Erythroblast (primary cell): ENCODE measurements at regions not wholly inside any gene's neighbourhood (a gene's known extent, or its start where the extent isn't known, plus 50 kb on each side); places are given as distances from the start of the nearest gene placed in this dataset.

Experiments used
- GATA1 ChIP-seq: IDR thresholded peaks from 2 replicates; pipeline ENCODE4 v1.6.1; 2011; ENCODE audit warnings: low read depth, mild to moderate bottlenecking, control low read depth, low read length, moderate library complexity
- POLR2A ChIP-seq: IDR thresholded peaks from 2 replicates; pipeline ENCODE4 v1.6.1; 2011; ENCODE audit warnings: mild to moderate bottlenecking, low read length

DNA sequence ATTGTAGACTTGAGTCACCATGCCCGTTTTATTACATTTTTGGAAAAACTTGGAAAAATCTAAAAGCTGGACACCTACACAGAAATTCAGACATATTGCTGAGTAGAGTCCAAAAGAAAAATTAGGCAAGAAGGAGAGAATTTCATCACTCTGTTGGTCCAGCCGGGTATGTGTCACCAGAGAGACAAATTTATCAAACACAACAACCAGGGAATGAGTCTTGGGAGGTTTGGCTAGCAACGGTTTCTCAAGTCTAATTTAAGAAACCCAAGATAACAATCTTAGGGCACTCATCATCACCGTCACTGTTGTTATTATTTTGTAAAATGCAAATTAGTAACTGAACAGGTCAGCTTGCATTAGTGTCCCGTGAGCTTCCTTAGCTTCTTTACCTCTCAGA lies 197.5 kb upstream of the C2CD4B start:
- TF ChIP-seq POLR2A, result no peak
- no peak for TF ChIP-seq GATA1
